Dendritic cell treated with granulocyte-macrophage colony-stimulating factor and Interleukin-4, amounts not matched to agents 40 ng/mL and 50 ng/mL, for 4 days (primary cell): ENCODE measurements at regions not wholly inside any gene's neighbourhood (a gene's known extent, or its start where the extent isn't known, plus 50 kb on each side); places are given as distances from the start of the nearest gene placed in this dataset.
A peak's percentile ranks its signal among the peaks of the same experiment; 100 is the strongest.

Source experiments
- H3K27ac Mint-ChIP-seq: one replicate; pipeline ENCODE4 v1.8.0; 2022; ENCODE audit warnings: mild to moderate bottlenecking, mixed read lengths
- H3K27me3 Mint-ChIP-seq: one replicate; pipeline ENCODE4 v1.8.0; 2022; ENCODE audit warnings: mild to moderate bottlenecking, mixed read lengths
- H3K36me3 Mint-ChIP-seq: one replicate; pipeline ENCODE4 v1.8.0; 2022; ENCODE audit warnings: low read depth, mixed read lengths
- H3K4me1 Mint-ChIP-seq: one replicate; pipeline ENCODE4 v1.8.0; 2022; ENCODE audit warnings: low read depth, mixed read lengths
- H3K4me3 Mint-ChIP-seq: one replicate; pipeline ENCODE4 v1.8.0; 2022; ENCODE audit warnings: mild to moderate bottlenecking, moderate library complexity, mixed read lengths
- H3K9me3 Mint-ChIP-seq: one replicate; pipeline ENCODE4 v1.8.0; 2022; ENCODE audit warnings: mixed read lengths
- intact Hi-C: fragments of 100-400 bp; cut with micrococcal nuclease; formaldehyde crosslinking; loops from one replicate; pipeline ENCODE4 v1.15.0; 2022

DNA sequence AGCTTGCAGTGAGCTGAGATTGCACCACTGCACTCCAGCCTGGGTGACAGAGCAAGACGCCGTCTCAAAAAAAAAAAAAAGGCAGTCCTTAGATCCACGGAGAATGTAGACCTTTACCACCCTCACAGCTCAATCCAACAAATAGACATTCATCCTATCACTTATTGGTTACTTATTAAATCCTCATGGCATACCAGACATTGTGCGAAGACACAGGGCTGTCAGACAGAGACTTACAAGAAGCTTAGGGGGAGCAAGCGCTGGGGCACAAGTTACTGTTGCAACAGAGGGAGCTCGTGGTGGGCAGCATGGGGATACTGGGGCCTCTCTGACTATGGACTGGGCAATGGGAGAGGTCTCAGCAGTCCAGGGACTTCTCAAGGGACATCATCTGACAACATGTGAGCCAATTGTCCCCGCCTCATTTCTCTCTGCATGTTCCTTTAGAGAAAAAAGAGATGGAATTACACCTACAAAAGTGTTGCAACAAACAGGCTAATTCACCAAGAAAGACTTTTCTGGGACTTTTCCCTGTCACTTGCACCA is 82.8 kb upstream of the TNS3 start:
- no peaks in the 10 kb centered on the region for H3K9me3 Mint-ChIP-seq
- H3K4me1 Mint-ChIP-seq = peaks cover 27% of the 10 kb centered on the region
- no peak overlapping the region for H3K27ac Mint-ChIP-seq
- H3K4me3 Mint-ChIP-seq = no peak overlapping the region
- H3K36me3 Mint-ChIP-seq = no peaks in the 10 kb centered on the region
- no peaks in the 10 kb centered on the region for H3K27me3 Mint-ChIP-seq
- intact Hi-C loops = loop anchor here (5.0 kb wide), 1 partner anchor 167 kb away; no protein-coding TSS in a partner anchor

DNA sequence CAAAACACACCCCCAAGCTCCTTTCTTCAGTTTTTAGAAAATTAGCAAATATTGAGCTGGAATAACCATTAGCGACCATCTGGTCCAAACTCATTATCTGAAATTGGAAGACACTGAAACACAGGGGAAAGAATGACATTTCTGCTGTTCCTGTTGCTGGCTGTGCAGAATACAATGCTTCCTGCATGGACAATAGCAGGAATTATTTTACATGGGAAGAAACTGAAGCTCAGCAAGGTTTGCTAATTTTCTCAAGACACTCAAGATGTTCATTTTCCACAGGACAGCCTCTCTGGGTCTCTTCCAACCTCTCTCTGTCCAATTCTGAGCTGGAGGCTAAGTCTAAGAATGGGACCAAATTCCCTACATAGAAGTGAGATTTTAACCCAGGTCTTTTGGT is 81.9 kb upstream of the TNS3 start:
- Mint-ChIP-seq H3K9me3 (no peaks in the 10 kb centered on the region), H3K27ac (no peak overlapping the region), H3K4me1 (peaks cover 18% of the 10 kb centered on the region), H3K4me3 (no peak overlapping the region), H3K27me3 (no peaks in the 10 kb centered on the region), H3K36me3 (no peaks in the 10 kb centered on the region)
- intact Hi-C loops = no loop called here

GRCh38 chr7:47663213-47663612 is 81.3 kb upstream of the TNS3 start:
- H3K4me3 Mint-ChIP-seq = no peak overlapping the region
- peaks cover 11% of the 10 kb centered on the region for H3K4me1 Mint-ChIP-seq
- H3K27ac Mint-ChIP-seq = no peak overlapping the region
- H3K27me3 Mint-ChIP-seq = no peaks in the 10 kb centered on the region
- intact Hi-C loops = no loop called here
- H3K36me3 Mint-ChIP-seq = no peaks in the 10 kb centered on the region
- H3K9me3 Mint-ChIP-seq = no peaks in the 10 kb centered on the region

DNA sequence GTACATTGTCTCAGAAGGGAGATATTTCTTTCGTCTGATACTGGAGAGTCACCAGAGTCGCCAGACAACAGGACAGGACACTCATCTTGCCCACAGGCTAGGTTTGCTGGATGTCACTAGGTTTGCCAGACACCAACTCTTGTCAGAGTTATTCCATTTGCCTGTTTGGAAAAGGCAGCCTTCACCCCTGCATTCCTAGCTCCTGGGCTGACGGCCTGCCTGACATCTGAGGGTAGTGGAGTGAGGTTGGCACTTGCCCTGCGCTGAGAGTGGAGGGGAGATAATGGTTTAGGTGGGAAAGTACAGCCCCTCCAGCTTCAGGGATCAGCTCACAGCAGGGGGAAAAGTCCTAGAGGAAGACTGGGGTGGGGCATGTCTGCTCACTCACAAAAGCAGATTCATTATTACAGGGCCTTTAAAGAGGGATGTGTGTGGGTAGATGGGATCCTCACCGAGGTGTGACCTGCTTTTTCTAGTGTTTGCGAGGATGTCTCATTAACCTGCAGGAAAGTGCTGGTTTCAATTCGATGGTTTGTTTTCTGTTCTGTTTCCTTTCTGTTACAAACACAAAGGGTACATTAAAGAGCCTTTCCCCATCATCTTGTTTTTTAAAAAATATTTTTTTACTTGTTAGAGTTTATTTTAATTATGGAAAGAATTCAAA is 79.3 kb upstream of the TNS3 start:
- H3K36me3 Mint-ChIP-seq = no peaks in the 10 kb centered on the region
- intact Hi-C loops = no loop called here
- H3K4me1 Mint-ChIP-seq = peaks cover 6% of the 10 kb centered on the region
- H3K9me3 Mint-ChIP-seq = no peaks in the 10 kb centered on the region
- peak overlapping the region; percentile 7 for H3K27ac Mint-ChIP-seq
- no peak overlapping the region for H3K4me3 Mint-ChIP-seq
- no peaks in the 10 kb centered on the region for H3K27me3 Mint-ChIP-seq

DNA sequence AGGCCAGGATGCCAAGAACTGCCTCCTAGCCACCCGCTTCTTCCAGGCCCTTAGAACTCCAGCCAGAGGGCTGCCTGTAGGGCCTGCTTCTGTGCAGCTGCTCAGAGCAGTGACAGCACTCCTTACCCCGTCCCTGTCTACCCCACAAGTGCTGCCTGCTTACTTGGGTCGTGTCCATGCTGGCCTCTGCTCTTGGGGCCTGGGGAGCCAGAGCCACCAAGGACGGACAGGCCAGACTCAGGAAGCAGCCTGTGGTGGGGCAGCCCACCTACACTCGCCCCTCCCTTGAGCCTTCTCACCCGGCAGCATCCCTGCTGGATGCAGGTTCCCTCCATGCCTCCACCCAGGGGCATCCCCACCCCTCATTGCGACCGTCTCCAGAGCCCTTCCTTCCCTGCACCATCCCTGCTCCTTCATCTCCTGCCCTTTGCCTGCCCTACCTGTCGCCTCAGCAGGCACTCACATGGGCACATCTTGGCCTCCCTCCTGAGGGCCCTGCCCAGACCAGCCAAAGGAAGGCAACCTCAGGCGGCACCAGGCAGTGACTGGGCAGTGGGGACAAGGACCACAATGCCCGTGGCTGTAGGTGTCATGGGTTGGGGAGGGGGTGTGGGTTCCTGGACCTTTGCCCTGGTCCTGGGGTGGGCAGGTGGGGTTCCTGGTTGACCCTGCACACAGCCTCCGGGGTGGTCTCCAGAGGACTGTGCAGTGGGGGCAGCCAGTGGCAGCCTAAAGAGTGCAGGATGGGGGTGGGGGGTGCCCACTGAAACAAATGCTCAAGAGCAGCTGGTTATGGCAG is 78.0 kb upstream of the TNS3 start:
- H3K9me3 Mint-ChIP-seq = no peaks in the 10 kb centered on the region
- peaks cover 8% of the 10 kb centered on the region for H3K4me1 Mint-ChIP-seq
- no peaks in the 10 kb centered on the region for H3K27me3 Mint-ChIP-seq
- no peaks in the 10 kb centered on the region for H3K36me3 Mint-ChIP-seq
- H3K27ac Mint-ChIP-seq = no peak overlapping the region
- intact Hi-C loops = no loop called here
- H3K4me3 Mint-ChIP-seq = no peak overlapping the region

DNA sequence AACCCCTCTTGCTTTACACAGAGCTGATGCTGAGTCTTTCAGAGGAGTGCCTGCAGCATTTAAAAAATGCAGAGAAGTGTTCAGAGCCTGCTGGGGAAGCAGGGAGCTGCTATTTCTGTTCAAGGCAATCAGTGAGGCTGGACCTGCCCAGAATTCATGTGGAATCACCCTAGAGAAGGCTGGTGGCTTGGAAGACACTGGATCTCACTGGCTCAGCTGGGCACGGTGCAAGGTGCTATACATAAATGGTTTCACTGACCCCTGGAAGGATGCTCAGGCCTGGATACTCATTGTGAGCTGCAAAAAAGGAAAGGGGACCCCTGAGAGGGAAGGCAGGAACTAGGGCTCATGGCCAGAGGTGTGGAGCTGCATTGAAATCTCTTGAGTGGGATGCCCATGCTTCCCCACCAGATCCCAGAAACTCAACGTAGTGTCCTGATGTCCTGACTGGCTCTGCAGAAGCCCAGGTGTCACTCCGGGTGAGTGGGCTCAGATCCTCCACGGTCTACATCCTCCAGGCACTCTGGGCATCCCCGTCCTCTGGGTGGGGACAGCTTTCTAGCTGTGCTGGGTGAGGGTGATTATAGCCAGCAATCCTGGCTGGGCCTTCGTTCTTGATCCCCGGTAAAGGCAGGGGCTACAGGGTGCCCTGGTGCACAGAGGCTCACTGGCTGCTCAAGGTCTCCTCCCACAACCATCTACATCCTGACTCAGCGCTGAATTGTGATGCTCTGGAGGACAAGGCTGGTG is 77.2 kb upstream of the TNS3 start:
- peaks cover 11% of the 10 kb centered on the region for H3K4me1 Mint-ChIP-seq
- H3K9me3 Mint-ChIP-seq = no peaks in the 10 kb centered on the region
- H3K27me3 Mint-ChIP-seq = no peaks in the 10 kb centered on the region
- no peak overlapping the region for H3K4me3 Mint-ChIP-seq
- intact Hi-C loops = no loop called here
- H3K27ac Mint-ChIP-seq = no peak overlapping the region
- H3K36me3 Mint-ChIP-seq = no peaks in the 10 kb centered on the region

DNA sequence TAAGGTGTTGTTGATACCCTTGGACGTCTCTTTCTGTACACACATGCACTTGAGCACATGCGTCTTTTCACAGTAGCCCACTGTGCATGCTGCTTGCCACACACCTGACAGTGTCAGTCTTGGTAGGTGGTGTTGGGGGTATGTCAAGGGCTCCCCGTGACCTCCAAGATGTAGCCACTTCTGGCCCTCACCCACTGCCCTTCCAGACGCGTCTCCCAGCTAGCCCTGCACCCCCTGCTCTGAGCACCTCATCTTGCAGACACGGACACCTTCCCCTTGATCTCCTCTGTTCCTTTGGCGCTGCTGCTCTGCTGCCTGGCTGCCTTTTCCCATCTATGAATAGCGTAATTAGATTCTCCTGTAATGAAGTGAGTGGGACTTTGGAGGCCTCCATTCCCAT is 75.2 kb upstream of the TNS3 start:
- intact Hi-C loops = no loop called here
- H3K4me1 Mint-ChIP-seq = peaks cover 22% of the 10 kb centered on the region
- H3K36me3 Mint-ChIP-seq = no peaks in the 10 kb centered on the region
- H3K9me3 Mint-ChIP-seq = no peaks in the 10 kb centered on the region
- H3K27ac Mint-ChIP-seq = no peak overlapping the region
- peaks cover 2% of the 10 kb centered on the region for H3K27me3 Mint-ChIP-seq
- H3K4me3 Mint-ChIP-seq = no peak overlapping the region

DNA sequence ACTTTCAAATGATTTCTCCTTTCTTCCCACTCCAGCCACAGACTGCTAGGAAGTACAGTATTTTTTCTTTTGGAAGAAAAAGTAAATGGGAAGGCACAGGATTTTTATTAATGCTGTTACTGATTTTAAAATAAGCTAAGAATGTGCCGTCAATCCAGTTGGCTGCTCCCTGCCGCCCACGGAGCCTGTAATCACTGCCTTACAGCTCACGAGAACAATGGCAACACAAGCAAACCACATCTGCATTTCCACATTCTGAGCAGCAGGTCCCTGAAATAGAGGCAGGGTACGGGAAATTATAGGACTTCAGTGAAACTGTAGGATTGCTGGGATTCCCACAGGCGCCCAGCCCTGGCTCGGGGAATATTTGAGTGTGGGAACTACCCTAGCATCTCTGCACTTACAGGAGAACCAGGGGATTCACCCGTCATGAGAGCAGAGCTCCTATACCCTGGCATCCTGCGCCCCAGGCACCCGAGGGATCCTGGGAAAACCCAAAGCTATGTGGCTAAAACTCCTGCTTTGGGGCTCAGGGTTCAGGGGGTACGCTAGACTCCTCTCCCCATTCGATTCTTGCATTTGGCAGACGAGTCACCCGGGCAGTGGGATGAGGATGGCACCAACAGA is 72.9 kb upstream of the TNS3 start:
- Mint-ChIP-seq H3K4me3 (no peak overlapping the region), H3K9me3 (no peaks in the 10 kb centered on the region), H3K36me3 (no peaks in the 10 kb centered on the region), H3K4me1 (peaks cover 22% of the 10 kb centered on the region), H3K27me3 (peaks cover 5% of the 10 kb centered on the region), H3K27ac (peak overlapping the region; percentile 33)
- intact Hi-C loops = no loop called here

GRCh38 chr7:47653550-47654411 is 71.9 kb upstream of the TNS3 start:
- peaks cover 23% of the 10 kb centered on the region for H3K4me1 Mint-ChIP-seq
- intact Hi-C loops = no loop called here
- no peak overlapping the region for H3K4me3 Mint-ChIP-seq
- H3K9me3 Mint-ChIP-seq = no peaks in the 10 kb centered on the region
- H3K27ac Mint-ChIP-seq = peak overlapping the region; percentile 29
- H3K36me3 Mint-ChIP-seq = no peaks in the 10 kb centered on the region
- H3K27me3 Mint-ChIP-seq = peaks cover 5% of the 10 kb centered on the region

DNA sequence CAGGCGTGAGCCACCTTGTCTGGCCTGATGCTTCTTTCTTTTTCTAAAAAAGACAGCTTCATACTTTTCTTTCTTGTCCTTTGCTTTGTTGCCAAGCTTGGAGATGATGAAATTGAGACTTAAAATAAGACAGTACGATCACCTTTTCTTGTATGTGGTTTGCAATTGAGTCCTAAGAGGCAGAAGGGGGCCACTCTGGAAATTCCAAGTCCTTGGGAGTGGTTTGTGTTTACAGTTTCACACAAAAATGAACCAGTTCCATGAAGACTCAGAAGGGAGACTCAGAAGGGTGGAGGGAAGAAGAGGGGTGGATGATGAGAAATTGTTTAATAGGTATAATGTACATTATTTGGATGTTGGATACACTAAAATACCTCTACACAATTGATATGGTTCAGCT is 70.7 kb upstream of the TNS3 start:
- H3K27ac Mint-ChIP-seq = no peak overlapping the region
- H3K27me3 Mint-ChIP-seq = peaks cover 5% of the 10 kb centered on the region
- intact Hi-C loops = no loop called here
- no peaks in the 10 kb centered on the region for H3K9me3 Mint-ChIP-seq
- H3K4me1 Mint-ChIP-seq = peaks cover 35% of the 10 kb centered on the region
- H3K4me3 Mint-ChIP-seq = no peak overlapping the region
- H3K36me3 Mint-ChIP-seq = no peaks in the 10 kb centered on the region

DNA sequence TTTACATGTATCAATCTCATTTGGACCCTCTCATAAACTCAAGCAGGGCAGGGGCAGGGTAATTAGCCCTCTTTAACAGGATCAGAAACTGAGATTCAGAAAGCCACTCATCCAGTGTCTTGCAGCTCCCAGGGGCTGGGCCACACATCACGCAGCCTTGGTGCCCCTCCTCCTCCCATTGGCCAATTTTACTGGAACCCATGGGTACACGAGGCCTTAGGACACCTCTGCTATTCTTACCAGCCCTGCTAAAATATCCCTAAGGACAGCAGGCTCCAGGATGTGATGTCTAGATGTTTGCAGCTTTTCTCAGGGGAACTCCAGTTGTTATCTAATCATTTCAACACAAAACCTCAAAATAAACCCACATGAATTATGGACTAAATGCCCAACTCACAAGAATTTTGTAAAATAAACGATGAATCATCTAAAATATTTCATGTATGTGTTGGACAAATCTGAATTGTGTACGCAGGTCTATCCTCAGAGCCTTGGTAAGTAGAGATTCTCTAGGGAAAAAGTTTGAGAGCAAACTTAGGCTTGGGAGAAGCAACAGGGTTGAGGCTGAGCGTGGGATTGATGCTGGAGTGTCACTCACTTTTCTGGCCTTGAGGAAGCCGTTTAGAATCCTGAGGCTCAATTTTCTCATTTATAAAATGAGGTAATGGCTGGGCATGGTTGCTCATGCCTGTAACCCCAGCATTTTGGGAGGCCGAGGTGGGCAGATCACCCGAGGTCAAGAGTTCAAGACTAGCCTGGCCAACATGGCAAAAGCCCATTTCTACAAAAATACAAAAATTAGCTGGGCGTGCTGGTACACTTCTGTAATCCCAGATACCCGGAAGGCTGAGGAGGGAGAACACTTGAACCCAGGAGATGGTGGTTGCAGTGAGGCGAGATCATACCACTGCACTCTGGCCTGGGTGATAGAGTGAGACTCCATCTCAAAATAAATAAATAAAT is 69.7 kb upstream of the TNS3 start:
- peaks cover 5% of the 10 kb centered on the region for H3K27me3 Mint-ChIP-seq
- intact Hi-C loops = no loop called here
- no peaks in the 10 kb centered on the region for H3K36me3 Mint-ChIP-seq
- H3K4me1 Mint-ChIP-seq = peaks cover 44% of the 10 kb centered on the region
- no peaks in the 10 kb centered on the region for H3K9me3 Mint-ChIP-seq
- H3K4me3 Mint-ChIP-seq = no peak overlapping the region
- H3K27ac Mint-ChIP-seq = no peak overlapping the region

DNA sequence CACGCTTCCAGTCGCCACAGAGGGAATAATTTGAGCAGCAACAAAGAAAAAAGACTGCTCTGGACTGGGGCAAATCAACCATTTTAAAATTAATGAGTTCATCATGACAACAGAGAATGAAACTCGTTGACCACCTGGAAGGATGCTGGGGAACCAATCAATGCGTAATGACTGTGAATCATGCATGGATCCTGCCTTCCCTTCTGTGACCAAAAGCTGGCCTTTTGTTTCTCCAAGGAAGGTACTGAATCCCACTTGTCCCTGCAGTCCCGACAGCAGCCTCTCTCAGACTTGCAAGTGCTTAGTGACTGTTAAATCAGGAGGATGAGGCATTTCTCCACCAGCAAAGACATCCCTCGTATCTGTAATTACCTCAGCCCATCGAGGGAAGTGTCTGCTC is 68.0 kb upstream of the TNS3 start:
- intact Hi-C loops = no loop called here

More for the DNA sequence above, 68.0 kb upstream of the TNS3 start:
- no peaks in the 10 kb centered on the region for H3K9me3 Mint-ChIP-seq
- peaks cover 37% of the 10 kb centered on the region for H3K4me1 Mint-ChIP-seq
- H3K36me3 Mint-ChIP-seq = no peaks in the 10 kb centered on the region
- peaks cover 5% of the 10 kb centered on the region for H3K27me3 Mint-ChIP-seq
- H3K4me3 Mint-ChIP-seq = no peak overlapping the region
- H3K27ac Mint-ChIP-seq = no peak overlapping the region
